ENCODE measurements at regions not wholly inside any gene's neighbourhood (a gene's known extent, or its start where the extent isn't known, plus 50 kb on each side); places are given as distances from the start of the nearest gene placed in this dataset.

GRCh38 chr17:34527908-34528470 is 51.4 kb upstream of the TMEM132E start:
- TF ChIP-seq POLR2AphosphoS5 (IDR thresholded peaks at IDR 0.05; ENCODE audit: borderline replicate concordance, low read depth, low read length) (no peak), EZH2 (IDR thresholded peaks at IDR 0.05) (no peak), FOXP2 (optimal IDR thresholded peaks at IDR 0.05; ENCODE audit: control extremely low read depth, extremely low read length, insufficient read depth) (no peak)
- Histone ChIP-seq H3K27ac (no peak overlapping the region), H3K4me3 (no peak overlapping the region), H3K36me3 (ENCODE audit: insufficient read depth, low read length) (no peaks in the 10 kb centered on the region), H3K9me3 (ENCODE audit: low read depth, low read length) (no peaks in the 10 kb centered on the region), H3K9ac (ENCODE audit: insufficient read length) (no peak overlapping the region)
- DNase-seq (ENCODE audit: low read depth, low spot score) = no peak

DNA sequence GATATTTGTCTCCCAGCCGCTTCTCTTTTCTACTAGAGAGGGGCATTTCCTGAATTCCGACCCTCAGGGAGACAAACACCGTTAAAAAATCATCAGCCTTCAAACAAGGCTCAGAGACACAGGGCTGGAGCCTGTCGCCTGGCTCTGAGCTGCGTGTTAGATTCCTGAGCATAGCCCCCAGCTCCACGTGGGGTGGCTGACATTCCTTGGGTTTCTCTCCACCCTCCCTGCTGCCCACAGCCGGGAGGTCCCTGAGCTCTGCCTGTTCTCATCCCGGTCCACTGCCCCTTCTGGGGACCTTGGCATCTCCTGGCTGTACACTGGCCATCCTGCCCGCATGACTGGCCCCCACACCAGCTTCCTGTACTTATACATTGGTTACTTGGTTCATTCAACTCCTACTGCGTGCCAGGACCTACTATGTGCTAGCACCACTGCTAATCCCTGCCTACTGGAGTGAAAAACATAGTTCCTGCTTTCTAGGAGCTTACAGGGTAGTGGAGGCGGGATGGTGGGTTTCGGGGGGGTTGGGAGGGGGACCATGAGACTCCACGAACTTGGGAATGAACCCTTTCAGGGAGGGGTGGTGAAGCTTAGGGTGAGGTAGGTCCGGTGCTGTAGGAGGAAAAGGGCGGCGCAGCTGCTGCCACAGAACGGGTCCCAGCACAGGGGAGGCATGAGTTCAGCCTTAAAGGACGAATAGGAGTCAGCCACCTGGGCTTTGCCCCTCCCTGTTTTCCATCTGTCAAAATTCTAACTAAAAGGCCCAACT is 52.1 kb upstream of the TMEM132E start:
- no peak overlapping the region for H3K27ac ChIP-seq
- no peak overlapping the region for H3K9ac ChIP-seq (ENCODE audit: insufficient read length)
- no peak for TF ChIP-seq EZH2 (IDR thresholded peaks at IDR 0.05)
- no peak for TF ChIP-seq POLR2AphosphoS5 (IDR thresholded peaks at IDR 0.05; ENCODE audit: borderline replicate concordance, low read depth, low read length)
- no peak for TF ChIP-seq FOXP2 (optimal IDR thresholded peaks at IDR 0.05; ENCODE audit: control extremely low read depth, extremely low read length, insufficient read depth)
- H3K9me3 ChIP-seq (ENCODE audit: low read depth, low read length) = no peaks in the 10 kb centered on the region
- DNase-seq (ENCODE audit: low read depth, low spot score) = no peak
- no peak overlapping the region for H3K4me3 ChIP-seq
- H3K36me3 ChIP-seq (ENCODE audit: insufficient read depth, low read length) = no peaks in the 10 kb centered on the region

DNA sequence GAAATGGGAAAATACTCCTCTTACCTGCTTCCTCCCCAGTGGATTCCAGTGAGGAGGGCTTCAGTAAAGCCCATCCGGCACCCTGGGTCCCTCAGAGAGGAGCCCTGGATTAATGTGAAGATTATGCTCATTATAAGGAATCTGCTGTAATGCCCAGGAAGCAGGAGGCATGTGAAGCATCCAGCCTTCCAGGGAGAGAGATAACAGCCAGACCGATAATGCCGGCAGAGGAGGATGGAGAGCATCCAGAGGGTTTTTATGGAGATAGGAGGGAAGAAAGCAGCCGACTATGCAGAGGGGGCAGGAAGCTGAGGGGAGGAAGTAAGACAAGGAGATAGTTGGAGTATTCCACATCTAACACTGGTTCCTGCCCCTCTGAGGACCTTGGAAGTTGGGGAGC is 53.7 kb upstream of the TMEM132E start:
- Histone ChIP-seq H3K36me3 (ENCODE audit: insufficient read depth, low read length) (no peaks in the 10 kb centered on the region), H3K27ac (no peak overlapping the region), H3K9me3 (ENCODE audit: low read depth, low read length) (no peaks in the 10 kb centered on the region), H3K4me3 (no peak overlapping the region), H3K9ac (ENCODE audit: insufficient read length) (no peak overlapping the region)
- no peak for DNase-seq (ENCODE audit: low read depth, low spot score)
- TF ChIP-seq EZH2 (IDR thresholded peaks at IDR 0.05) (no peak), POLR2AphosphoS5 (IDR thresholded peaks at IDR 0.05; ENCODE audit: borderline replicate concordance, low read depth, low read length) (no peak), FOXP2 (optimal IDR thresholded peaks at IDR 0.05; ENCODE audit: control extremely low read depth, extremely low read length, insufficient read depth) (no peak)

DNA sequence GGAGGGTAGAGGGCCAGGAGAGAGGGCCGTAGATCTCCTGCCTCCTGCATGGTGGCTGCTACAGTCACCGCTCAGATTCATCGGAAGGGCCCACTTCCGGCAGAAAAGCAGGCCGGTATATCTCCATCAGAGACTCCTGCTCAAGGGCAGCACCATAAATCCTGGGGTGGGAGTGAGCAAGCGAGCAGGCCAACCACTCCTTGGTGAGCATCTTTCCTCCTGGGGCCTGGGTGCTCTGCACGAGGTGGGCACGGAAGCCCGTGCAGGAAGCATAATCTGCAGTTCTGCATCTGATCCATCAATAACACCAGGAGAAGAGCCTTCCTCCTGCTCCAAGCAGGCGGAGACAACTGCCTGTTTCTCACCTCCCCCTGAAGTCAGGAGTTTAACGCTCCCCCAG is 57.4 kb upstream of the TMEM132E start:
- Histone ChIP-seq H3K9ac (ENCODE audit: insufficient read length) (no peak overlapping the region), H3K4me3 (no peak overlapping the region), H3K36me3 (ENCODE audit: insufficient read depth, low read length) (no peaks in the 10 kb centered on the region), H3K9me3 (ENCODE audit: low read depth, low read length) (no peaks in the 10 kb centered on the region), H3K27ac (no peak overlapping the region)
- no peak for DNase-seq (ENCODE audit: low read depth, low spot score)
- no peak for TF ChIP-seq FOXP2 (optimal IDR thresholded peaks at IDR 0.05; ENCODE audit: control extremely low read depth, extremely low read length, insufficient read depth)
- no peak for TF ChIP-seq POLR2AphosphoS5 (IDR thresholded peaks at IDR 0.05; ENCODE audit: borderline replicate concordance, low read depth, low read length)
- TF ChIP-seq EZH2 (IDR thresholded peaks at IDR 0.05) = no peak

DNA sequence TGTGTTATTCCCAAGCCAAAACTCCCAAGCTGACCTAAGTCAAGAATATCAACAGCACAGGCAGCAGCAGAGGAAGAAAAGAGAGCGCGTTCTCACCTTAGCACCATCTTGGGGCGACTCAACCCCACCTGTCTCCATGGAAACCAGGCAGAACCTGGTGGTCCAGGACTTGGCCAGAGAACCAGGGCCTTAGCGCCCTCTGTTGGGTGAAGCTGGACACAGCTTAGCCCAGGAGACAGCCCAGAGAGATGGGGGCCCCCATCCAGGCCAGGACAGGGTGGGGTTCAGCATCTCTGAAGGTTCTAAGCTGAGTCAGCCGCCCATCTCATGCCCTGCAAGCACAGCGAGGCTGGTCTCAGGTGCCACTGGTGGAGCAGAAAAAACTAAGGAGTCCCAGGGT is 60.1 kb upstream of the TMEM132E start:
- Histone ChIP-seq H3K36me3 (ENCODE audit: insufficient read depth, low read length) (no peaks in the 10 kb centered on the region), H3K9me3 (ENCODE audit: low read depth, low read length) (no peaks in the 10 kb centered on the region), H3K27ac (no peak overlapping the region), H3K4me3 (no peak overlapping the region), H3K9ac (ENCODE audit: insufficient read length) (no peak overlapping the region)
- DNase-seq (ENCODE audit: low read depth, low spot score) = no peak
- no peak for TF ChIP-seq POLR2AphosphoS5 (IDR thresholded peaks at IDR 0.05; ENCODE audit: borderline replicate concordance, low read depth, low read length)
- no peak for TF ChIP-seq FOXP2 (optimal IDR thresholded peaks at IDR 0.05; ENCODE audit: control extremely low read depth, extremely low read length, insufficient read depth)

DNA sequence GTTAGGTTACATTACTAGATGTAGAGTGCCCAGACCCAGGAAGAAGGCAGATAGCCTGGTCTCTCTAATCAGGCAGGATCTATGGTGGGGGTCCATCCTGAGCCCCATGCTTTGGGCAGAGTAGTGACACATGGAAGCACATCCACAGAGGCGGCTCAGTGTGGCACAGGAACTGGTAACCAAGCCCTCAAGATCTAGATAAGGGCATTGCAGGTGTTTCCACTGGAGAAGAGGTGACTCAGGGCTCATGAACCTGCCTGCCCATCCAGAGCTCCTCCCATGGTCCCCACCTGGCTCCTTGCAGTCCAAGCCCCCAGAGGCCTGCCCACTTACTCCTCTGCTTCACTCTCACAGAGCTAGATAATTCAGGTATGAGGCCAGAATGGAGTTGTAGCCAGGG is 62.0 kb upstream of the TMEM132E start:
- Histone ChIP-seq H3K9ac (ENCODE audit: insufficient read length) (no peak overlapping the region), H3K27ac (no peak overlapping the region), H3K9me3 (ENCODE audit: low read depth, low read length) (no peaks in the 10 kb centered on the region), H3K4me3 (no peak overlapping the region), H3K36me3 (ENCODE audit: insufficient read depth, low read length) (no peaks in the 10 kb centered on the region)
- no peak for DNase-seq (ENCODE audit: low read depth, low spot score)
- no peak for TF ChIP-seq POLR2AphosphoS5 (IDR thresholded peaks at IDR 0.05; ENCODE audit: borderline replicate concordance, low read depth, low read length)
- TF ChIP-seq EZH2 (IDR thresholded peaks at IDR 0.05) = no peak
- no peak for TF ChIP-seq FOXP2 (optimal IDR thresholded peaks at IDR 0.05; ENCODE audit: control extremely low read depth, extremely low read length, insufficient read depth)

- DNase-seq (ENCODE audit: low read depth, low spot score) = no peak
- no peaks in the 10 kb centered on the region for H3K36me3 ChIP-seq (ENCODE audit: insufficient read depth, low read length)
- no peak for TF ChIP-seq FOXP2 (optimal IDR thresholded peaks at IDR 0.05; ENCODE audit: control extremely low read depth, extremely low read length, insufficient read depth)
- TF ChIP-seq POLR2AphosphoS5 (IDR thresholded peaks at IDR 0.05; ENCODE audit: borderline replicate concordance, low read depth, low read length) = no peak
- no peak for TF ChIP-seq EZH2 (IDR thresholded peaks at IDR 0.05)
- H3K4me3 ChIP-seq = no peak overlapping the region
- no peaks in the 10 kb centered on the region for H3K9me3 ChIP-seq (ENCODE audit: low read depth, low read length)
- no peak overlapping the region for H3K27ac ChIP-seq
- no peak overlapping the region for H3K9ac ChIP-seq (ENCODE audit: insufficient read length)
These were observed 67.5 kb upstream of the TMEM132E start for GRCh38 chr17:34511931-34512330.

- Histone ChIP-seq H3K27ac (no peak overlapping the region), H3K36me3 (ENCODE audit: insufficient read depth, low read length) (no peaks in the 10 kb centered on the region), H3K9ac (ENCODE audit: insufficient read length) (no peak overlapping the region), H3K4me3 (no peak overlapping the region), H3K9me3 (ENCODE audit: low read depth, low read length) (no peaks in the 10 kb centered on the region)
- TF ChIP-seq EZH2 (IDR thresholded peaks at IDR 0.05) (no peak), FOXP2 (optimal IDR thresholded peaks at IDR 0.05; ENCODE audit: control extremely low read depth, extremely low read length, insufficient read depth) (no peak), POLR2AphosphoS5 (IDR thresholded peaks at IDR 0.05; ENCODE audit: borderline replicate concordance, low read depth, low read length) (no peak)
- no peak for DNase-seq (ENCODE audit: low read depth, low spot score)
These were observed 68.1 kb upstream of the TMEM132E start for GRCh38 chr17:34511265-34511664.

Measured in SK-N-MC (cell line).